GM12892 (cell line): ENCODE measurements at regions not wholly inside any gene's neighbourhood (a gene's known extent, or its start where the extent isn't known, plus 50 kb on each side); places are given as distances from the start of the nearest gene placed in this dataset.

Source experiments
- POLR2AphosphoS5 ChIP-seq: IDR thresholded peaks from 2 replicates; pipeline ENCODE4 v1.6.1; 2011; ENCODE audit warnings: low read depth, low read length, control low read depth
- TAF1 ChIP-seq: IDR thresholded peaks from 2 replicates; pipeline ENCODE4 v1.6.1; 2011; ENCODE audit warnings: low read depth, mild to moderate bottlenecking, control low read depth, low read length, borderline replicate concordance

DNA sequence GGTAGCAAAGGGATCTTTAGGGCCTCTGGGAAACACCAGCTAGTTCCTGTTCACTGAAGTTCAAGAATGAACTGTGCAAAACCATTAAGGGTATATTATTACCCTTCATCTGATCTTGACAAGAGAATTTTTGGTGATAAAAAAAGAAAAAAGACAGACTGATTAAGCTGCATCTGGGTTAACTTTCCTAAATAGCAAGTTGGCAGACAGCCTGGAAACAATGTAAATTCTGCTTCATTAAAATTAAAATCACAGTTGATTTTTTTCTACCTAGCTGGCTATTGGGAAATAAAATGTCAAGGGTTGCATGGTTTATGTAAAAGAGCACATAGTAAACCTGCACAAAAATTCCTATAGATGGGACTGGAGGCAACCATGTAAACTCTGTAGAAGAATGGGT lies 126.6 kb upstream of the PRKD1 start:
- TF ChIP-seq TAF1: no peak
- no peak for TF ChIP-seq POLR2AphosphoS5
